ENCODE measurements at regions not wholly inside any gene's neighbourhood (a gene's known extent, or its start where the extent isn't known, plus 50 kb on each side); places are given as distances from the start of the nearest gene placed in this dataset.

DNA sequence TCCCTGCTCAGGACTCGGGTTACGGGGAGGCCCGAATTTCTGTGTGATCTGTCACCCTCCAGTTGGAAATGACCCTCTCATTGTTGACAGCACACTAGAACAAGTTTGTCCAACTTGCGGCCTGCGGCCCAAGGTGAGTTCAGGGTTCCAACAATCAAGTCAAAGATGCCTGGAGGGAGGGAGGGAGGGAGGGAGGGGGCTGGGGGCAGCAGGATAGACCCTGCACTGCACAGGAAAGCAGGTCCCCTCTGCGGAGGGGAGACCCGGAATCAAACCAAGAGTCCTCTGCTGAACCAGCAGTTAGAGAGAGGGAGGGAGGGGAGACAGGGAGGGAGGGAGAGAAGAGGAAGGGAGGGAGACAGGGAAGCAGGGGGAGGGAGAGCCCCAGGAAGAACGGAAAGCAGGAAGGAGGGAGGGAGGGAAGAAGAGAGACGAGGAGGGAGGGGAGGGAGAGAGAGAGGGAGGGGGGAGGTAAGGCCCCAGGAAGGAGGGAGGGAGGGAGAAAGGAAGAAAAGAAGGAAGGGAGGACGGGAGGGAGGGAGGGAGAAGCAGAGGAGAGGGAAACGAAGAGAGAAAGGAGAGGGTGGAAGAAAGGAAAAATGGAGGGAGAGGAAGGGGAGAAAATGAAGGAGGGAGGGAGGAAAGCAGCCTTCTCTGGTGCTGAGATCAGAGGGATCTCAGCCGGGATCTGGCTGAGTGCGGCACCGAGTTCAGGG, 96.7 kb upstream of the CDH5 start:
- no peak overlapping the region for H3K27ac ChIP-seq
- no peak for DNase-seq
- no peaks in the 10 kb centered on the region for H3K36me3 ChIP-seq (replicated peaks in 1 of 2; ENCODE audit: insufficient read depth in 1 of 2, low read depth in 2 of 2)
- 58 to 65% methylated on average over 14 of the region's 14 CpGs for WGBS, 2 donors
- no peaks in the 10 kb centered on the region for H3K9me3 ChIP-seq
- TF ChIP-seq CTCF (IDR thresholded peaks at IDR 0.05) (no peak), POLR2A (IDR thresholded peaks at IDR 0.05) (no peak)
- intact Hi-C loops (cut with DNase I): no loop called here
- H3K27me3 ChIP-seq: no peaks in the 10 kb centered on the region
- peaks cover 8% of the 10 kb centered on the region for H3K4me1 ChIP-seq
- no peak overlapping the region for H3K4me3 ChIP-seq
- no peak for ATAC-seq

DNA sequence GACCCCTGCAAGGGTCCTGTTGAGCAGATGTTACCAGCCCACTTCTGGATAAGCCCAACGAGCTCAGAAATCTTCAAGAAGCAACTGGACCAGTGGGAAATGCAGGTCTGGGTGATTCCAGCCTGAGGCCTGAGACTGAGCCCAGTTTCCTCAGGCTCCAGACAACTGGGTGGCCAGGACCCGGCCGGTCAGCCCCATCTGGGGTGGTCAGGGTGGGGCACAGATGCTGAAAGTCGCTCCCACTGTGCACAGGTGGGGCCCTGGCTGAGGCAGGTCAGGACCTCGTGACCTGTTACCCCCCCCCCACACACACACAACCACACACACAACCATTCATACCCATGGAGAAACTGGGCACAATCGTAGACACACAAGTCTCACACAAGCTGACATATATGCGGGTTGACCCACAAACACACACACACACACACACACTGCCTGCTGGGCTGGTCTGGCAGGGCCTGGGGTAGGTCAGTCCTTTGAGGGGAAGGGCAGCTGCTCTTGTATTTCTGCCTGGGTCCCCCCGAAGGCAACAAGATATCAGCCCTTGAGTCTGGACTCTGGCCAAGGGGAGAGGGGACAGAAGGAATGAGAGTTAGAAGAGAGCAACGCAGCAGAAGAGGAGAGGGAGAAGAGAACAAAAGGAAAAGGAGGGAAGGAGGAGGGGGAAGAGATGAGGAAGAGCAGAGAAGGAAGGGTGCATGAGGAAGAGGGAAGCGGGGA, 99.0 kb upstream of the CDH5 start:
- H3K4me1 ChIP-seq: peaks cover 8% of the 10 kb centered on the region
- TF ChIP-seq POLR2A (IDR thresholded peaks at IDR 0.05) (no peak), CTCF (IDR thresholded peaks at IDR 0.05) (no peak)
- intact Hi-C loops (cut with DNase I): no loop called here
- H3K36me3 ChIP-seq (replicated peaks in 1 of 2; ENCODE audit: insufficient read depth in 1 of 2, low read depth in 2 of 2): no peaks in the 10 kb centered on the region
- no peak overlapping the region for H3K4me3 ChIP-seq
- no peak overlapping the region for H3K27ac ChIP-seq
- DNase-seq: no peak
- no peaks in the 10 kb centered on the region for H3K9me3 ChIP-seq
- ATAC-seq: no peak
- 55 to 64% methylated on average over 5 to 10 of the region's 10 CpGs for WGBS, 2 donors
- H3K27me3 ChIP-seq: no peaks in the 10 kb centered on the region

DNA sequence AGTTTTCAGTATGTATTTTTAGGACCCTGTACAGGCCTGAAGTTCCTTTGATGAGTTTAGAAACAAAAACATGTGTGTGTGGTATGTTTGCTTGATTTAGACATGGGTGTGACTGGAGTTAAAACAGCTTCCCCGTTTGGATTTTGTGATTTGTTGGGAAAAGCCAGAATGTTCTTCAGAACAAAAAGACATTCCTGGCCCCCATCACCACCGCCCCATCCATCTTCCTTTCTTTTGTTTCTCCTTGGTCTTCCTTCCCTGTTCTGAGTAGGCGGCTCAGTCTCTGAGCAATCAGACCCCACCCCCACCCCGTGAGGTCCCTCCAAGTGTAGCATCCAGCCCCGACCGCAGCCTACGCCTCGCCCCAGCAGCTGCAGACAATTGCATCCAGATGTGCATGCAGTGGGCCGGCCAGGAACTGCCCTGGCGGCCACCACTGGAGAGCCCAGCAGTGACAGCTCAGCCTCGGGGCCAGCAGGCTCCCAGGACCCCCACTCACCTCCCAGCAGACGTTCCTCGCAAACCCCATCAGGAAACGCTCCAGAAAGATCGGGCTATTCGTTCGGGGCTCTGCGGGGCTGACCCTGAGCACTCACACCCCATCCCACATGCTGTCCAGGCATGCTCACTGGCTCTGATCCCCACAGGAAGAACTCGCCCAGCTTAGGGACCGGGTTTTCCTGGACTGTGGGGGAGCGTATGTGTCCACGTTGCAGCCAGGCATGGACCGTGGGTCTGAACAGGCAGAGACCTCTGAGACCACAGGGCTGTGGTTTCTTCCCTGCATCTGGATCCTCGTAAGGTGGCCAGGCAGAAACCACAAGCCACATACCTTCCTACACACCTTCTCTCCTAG, 99.8 kb upstream of the CDH5 start:
- Histone ChIP-seq H3K36me3 (replicated peaks in 1 of 2; ENCODE audit: insufficient read depth in 1 of 2, low read depth in 2 of 2) (no peaks in the 10 kb centered on the region), H3K4me3 (no peak overlapping the region), H3K9me3 (no peaks in the 10 kb centered on the region), H3K27me3 (no peaks in the 10 kb centered on the region), H3K27ac (no peak overlapping the region), H3K4me1 (peaks cover 8% of the 10 kb centered on the region)
- TF ChIP-seq POLR2A (IDR thresholded peaks at IDR 0.05) (no peak), CTCF (IDR thresholded peaks at IDR 0.05) (no peak)
- DNase-seq (peak in 2 of 4 donors; percentile 26 to 38), ATAC-seq (peak; percentile 23)
- WGBS, 2 donors: 37 to 58% methylated on average over 17 to 23 of the region's 24 CpGs
- intact Hi-C loops (cut with DNase I): no loop called here

DNA sequence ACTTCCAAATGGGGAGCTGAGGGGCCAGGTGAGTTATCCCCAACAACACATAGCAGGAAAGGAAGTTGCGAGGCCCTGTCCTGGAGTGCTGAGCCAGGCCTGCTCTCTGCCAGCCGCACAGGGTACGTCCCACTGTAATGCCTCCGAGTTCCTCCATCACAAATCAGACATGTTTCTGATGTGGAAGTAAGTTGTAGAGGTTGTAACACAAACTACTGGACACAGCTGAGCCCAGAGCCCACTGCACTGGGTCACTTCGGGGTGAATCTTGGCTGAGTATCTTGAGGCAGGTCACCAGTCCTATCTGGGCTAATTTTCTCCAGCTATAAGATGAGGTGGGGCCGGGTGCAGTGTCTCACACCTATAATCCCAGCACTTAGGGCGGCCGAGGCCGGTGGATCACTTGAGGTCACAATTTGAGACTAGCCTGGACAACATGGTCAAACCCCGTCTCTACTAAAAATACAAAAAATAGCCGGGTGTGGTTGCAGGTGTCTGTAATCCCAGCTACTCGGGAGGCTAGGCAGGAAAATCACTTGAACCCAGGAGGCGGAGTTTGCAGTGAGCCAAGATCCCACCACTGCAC, 100.8 kb upstream of the CDH5 start:
- Histone ChIP-seq H3K9me3 (no peaks in the 10 kb centered on the region), H3K4me1 (peaks cover 6% of the 10 kb centered on the region), H3K4me3 (no peak overlapping the region), H3K36me3 (replicated peaks in 1 of 2; ENCODE audit: insufficient read depth in 1 of 2, low read depth in 2 of 2) (no peaks in the 10 kb centered on the region), H3K27me3 (no peaks in the 10 kb centered on the region), H3K27ac (no peak overlapping the region)
- DNase-seq: no peak
- intact Hi-C loops (cut with DNase I): no loop called here
- TF ChIP-seq POLR2A (IDR thresholded peaks at IDR 0.05) (no peak), CTCF (IDR thresholded peaks at IDR 0.05) (no peak)
- 76 to 78% methylated on average over 13 of the region's 13 CpGs for WGBS, 2 donors
- no peak for ATAC-seq
